OCI-LY3 (cell line): ENCODE measurements at regions not wholly inside any gene's neighbourhood (a gene's known extent, or its start where the extent isn't known, plus 50 kb on each side); places are given as distances from the start of the nearest gene placed in this dataset.

Source experiments
- H2AFZ ChIP-seq: fragments of 200-600, 300-600 bp; shearing (Covaris generic); 2 replicates; pipeline ENCODE4 v1.6.0; 2014; ENCODE audit warnings: antibody characterized with exemption, low read depth, low read length
- H3K27ac ChIP-seq: fragments of 200-600, 300-600 bp; sonication (generic); 2 replicates; pipeline ENCODE4 v1.5.1; 2014; ENCODE audit warnings: mild to moderate bottlenecking, low read length, moderate library complexity, mixed read lengths
- H3K27me3 ChIP-seq: fragments of 200-600, 300-600 bp; sonication (generic); 2 replicates; pipeline ENCODE4 v1.6.1; 2014; ENCODE audit warnings: low read depth, low read length, mixed read lengths
- H3K36me3 ChIP-seq: fragments of 200-600, 300-600 bp; sonication (generic); replicated peaks from 2 replicates; pipeline ENCODE3; 2014; ENCODE audit warnings: low read depth, low read length, mixed read lengths
- H3K4me1 ChIP-seq: fragments of 300-600, 200-600 bp; sonication (generic); 2 replicates; pipeline ENCODE4 v1.6.1; 2014; ENCODE audit warnings: low read length, mixed read lengths
- H3K4me2 ChIP-seq: fragments of 200-600, 300-600 bp; sonication (generic); 2 replicates; pipeline ENCODE4 v1.6.1; 2014; ENCODE audit warnings: low read length, mixed read lengths
- H3K4me3 ChIP-seq: fragments of 300-600, 200-600 bp; sonication (generic); 2 replicates; pipeline ENCODE4 v1.5.1; 2014; ENCODE audit warnings: antibody characterized with exemption, mild to moderate bottlenecking, low read length, moderate library complexity
- H3K79me2 ChIP-seq: fragments of 300-600, 200-600 bp; shearing (Covaris generic); 2 replicates; pipeline ENCODE4 v1.6.1; 2014; ENCODE audit warnings: mild to moderate bottlenecking, low read length, mixed read lengths
- H3K9ac ChIP-seq: fragments of 300-600, 200-600 bp; shearing (Covaris generic); 2 replicates; pipeline ENCODE4 v1.6.0; 2014; ENCODE audit warnings: mild to moderate bottlenecking, low read length, moderate library complexity
- H3K9me3 ChIP-seq: fragments of 200-600, 300-600 bp; shearing (Covaris generic); 2 replicates; pipeline ENCODE4 v1.6.1; 2014; ENCODE audit warnings: low read length, mixed read lengths; ENCODE audit not compliant: insufficient read depth
- H4K20me1 ChIP-seq: fragments of 200-600, 300-600 bp; sonication (generic); 2 replicates; pipeline ENCODE4 v1.6.1; 2016; ENCODE audit warnings: low read length, mixed read lengths; ENCODE audit not compliant: insufficient read depth
- CTCF ChIP-seq: fragments of 200-600, 300-600 bp; sonication (generic); IDR thresholded peaks from 2 replicates; pipeline ENCODE4 v1.5.1; 2014; ENCODE audit warnings: antibody characterized with exemption, low read length, low read depth
- EZH2phosphoT487 ChIP-seq: fragments of 200-600 bp; shearing (Covaris generic); IDR thresholded peaks from 2 replicates; pipeline ENCODE4 v1.6.1; 2018; ENCODE audit warnings: antibody characterized with exemption, mixed run types, low read depth

GRCh38 chr10:78448994-78449418 lies 415.3 kb downstream of the RPS24 start:
- Histone ChIP-seq H3K9me3 (no peaks in the 10 kb centered on the region), H3K36me3 (no peaks in the 10 kb centered on the region), H3K9ac (no peak overlapping the region), H3K4me1 (no peaks in the 10 kb centered on the region), H3K4me3 (no peak overlapping the region), H3K27me3 (0 out of 2 replicates have a peak, but pooled peaks cover 7% of the 10 kb centered on the region), H3K27ac (no peak overlapping the region), H3K4me2 (no peak overlapping the region), H4K20me1 (no peaks in the 10 kb centered on the region), H2AFZ (no peak overlapping the region), H3K79me2 (no peaks in the 10 kb centered on the region)
- TF ChIP-seq CTCF (no peak), EZH2phosphoT487 (no peak)

GRCh38 chr10:78449554-78449953 lies 415.9 kb downstream of the RPS24 start:
- Histone ChIP-seq H3K9ac (no peak overlapping the region), H2AFZ (no peak overlapping the region), H3K4me1 (no peaks in the 10 kb centered on the region), H3K27ac (no peak overlapping the region), H4K20me1 (no peaks in the 10 kb centered on the region), H3K27me3 (0 out of 2 replicates have a peak, but pooled peaks cover 7% of the 10 kb centered on the region), H3K79me2 (no peaks in the 10 kb centered on the region), H3K4me3 (no peak overlapping the region), H3K4me2 (no peak overlapping the region), H3K9me3 (no peaks in the 10 kb centered on the region), H3K36me3 (no peaks in the 10 kb centered on the region)
- TF ChIP-seq EZH2phosphoT487 (no peak), CTCF (no peak)

- H3K9me3 ChIP-seq, result no peaks in the 10 kb centered on the region
- H4K20me1 ChIP-seq, result no peaks in the 10 kb centered on the region
- H3K9ac ChIP-seq, result no peak overlapping the region
- H3K4me3 ChIP-seq, result no peak overlapping the region
- no peaks in the 10 kb centered on the region for H3K36me3 ChIP-seq
- H3K79me2 ChIP-seq, result no peaks in the 10 kb centered on the region
- no peak overlapping the region for H3K4me2 ChIP-seq
- no peaks in the 10 kb centered on the region for H3K4me1 ChIP-seq
- H2AFZ ChIP-seq, result no peak overlapping the region
- H3K27me3 ChIP-seq, result 0 out of 2 replicates have a peak, but pooled peaks cover 7% of the 10 kb centered on the region
- no peak overlapping the region for H3K27ac ChIP-seq
- no peak for TF ChIP-seq CTCF
- no peak for TF ChIP-seq EZH2phosphoT487
These were observed 416.6 kb downstream of the RPS24 start for GRCh38 chr10:78450239-78450638.

GRCh38 chr10:78450807-78451485 lies 417.3 kb downstream of the RPS24 start:
- Histone ChIP-seq H3K4me3 (no peak overlapping the region), H2AFZ (no peak overlapping the region), H3K4me1 (no peaks in the 10 kb centered on the region), H4K20me1 (no peaks in the 10 kb centered on the region), H3K9me3 (no peaks in the 10 kb centered on the region), H3K79me2 (no peaks in the 10 kb centered on the region), H3K27ac (no peak overlapping the region), H3K27me3 (0 out of 2 replicates have a peak, but pooled peaks cover 7% of the 10 kb centered on the region), H3K36me3 (no peaks in the 10 kb centered on the region), H3K9ac (no peak overlapping the region), H3K4me2 (no peak overlapping the region)
- no peak for TF ChIP-seq EZH2phosphoT487
- no peak for TF ChIP-seq CTCF
